ENCODE measurements at regions not wholly inside any gene's neighbourhood (a gene's known extent, or its start where the extent isn't known, plus 50 kb on each side); places are given as distances from the start of the nearest gene placed in this dataset.
"Not testable (repeated sequence)": the region's sequence is repeated elsewhere in the genome, so short reads cannot be mapped to it uniquely, and the experiment has no call there.

- no peak for DNase-seq (ENCODE audit: low spot score)
- TF ChIP-seq CTCF (IDR thresholded peaks at IDR 0.05; ENCODE audit: borderline replicate concordance, control extremely low read depth, extremely low read depth, insufficient read depth, missing control alignments): no peak
- in situ Hi-C loops (cut with MboI; ENCODE audit: low sequenced_read_pairs, unreplicated experiment): no loop called here
Measured at GRCh38 chr13:73520566-73521289, 461.9 kb downstream of the KLF5 start.

- DNase-seq (ENCODE audit: low spot score); in situ Hi-C loops (cut with MboI; ENCODE audit: low sequenced_read_pairs, unreplicated experiment): not testable (repeated sequence)
Measured at GRCh38 chr13:73520135-73520534, 461.3 kb downstream of the KLF5 start.

- in situ Hi-C loops (cut with MboI; ENCODE audit: low sequenced_read_pairs, unreplicated experiment): no loop called here
- DNase-seq (ENCODE audit: low spot score): no peak
- TF ChIP-seq CTCF (IDR thresholded peaks at IDR 0.05; ENCODE audit: borderline replicate concordance, control extremely low read depth, extremely low read depth, insufficient read depth, missing control alignments): no peak
Measured at GRCh38 chr13:73519396-73520116, 460.8 kb downstream of the KLF5 start.

DNA sequence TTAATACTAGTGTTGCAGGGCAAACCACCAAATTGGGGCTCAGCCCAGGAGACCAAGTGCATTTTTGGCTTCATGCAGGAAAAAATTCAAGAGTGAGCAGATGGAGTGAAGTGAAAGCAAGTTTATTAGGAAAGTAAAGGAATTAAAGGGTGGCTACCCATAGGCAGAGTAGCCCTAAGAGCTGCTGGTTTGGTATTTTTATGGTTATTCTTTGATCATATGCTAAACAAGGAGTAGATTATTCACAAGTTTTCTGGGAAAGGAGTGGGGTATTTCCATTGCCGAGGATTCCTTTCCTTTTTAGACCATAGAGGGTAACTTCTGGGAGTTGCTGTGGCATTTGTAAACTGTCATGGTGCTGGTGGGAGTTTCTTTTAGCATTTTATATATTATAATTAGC is 459.0 kb downstream of the KLF5 start:
- no peak for TF ChIP-seq CTCF (IDR thresholded peaks at IDR 0.05; ENCODE audit: borderline replicate concordance, control extremely low read depth, extremely low read depth, insufficient read depth, missing control alignments)
- DNase-seq (ENCODE audit: low spot score): no peak
- in situ Hi-C loops (cut with MboI; ENCODE audit: low sequenced_read_pairs, unreplicated experiment): no loop called here

GRCh38 chr13:73516731-73517130 is 457.9 kb downstream of the KLF5 start:
- in situ Hi-C loops (cut with MboI; ENCODE audit: low sequenced_read_pairs, unreplicated experiment): no loop called here
- no peak for TF ChIP-seq CTCF (IDR thresholded peaks at IDR 0.05; ENCODE audit: borderline replicate concordance, control extremely low read depth, extremely low read depth, insufficient read depth, missing control alignments)
- DNase-seq (ENCODE audit: low spot score): no peak

- in situ Hi-C loops (cut with MboI; ENCODE audit: low sequenced_read_pairs, unreplicated experiment): no loop called here
- TF ChIP-seq CTCF (IDR thresholded peaks at IDR 0.05; ENCODE audit: borderline replicate concordance, control extremely low read depth, extremely low read depth, insufficient read depth, missing control alignments): no peak
- no peak for DNase-seq (ENCODE audit: low spot score)
Measured at GRCh38 chr13:73514208-73514607, 455.4 kb downstream of the KLF5 start.

GRCh38 chr13:73513751-73514150 is 454.9 kb downstream of the KLF5 start:
- no peak for DNase-seq (ENCODE audit: low spot score)
- in situ Hi-C loops (cut with MboI; ENCODE audit: low sequenced_read_pairs, unreplicated experiment): no loop called here
- no peak for TF ChIP-seq CTCF (IDR thresholded peaks at IDR 0.05; ENCODE audit: borderline replicate concordance, control extremely low read depth, extremely low read depth, insufficient read depth, missing control alignments)
